C4-2B (cell line): ENCODE measurements at regions not wholly inside any gene's neighbourhood (a gene's known extent, or its start where the extent isn't known, plus 50 kb on each side); places are given as distances from the start of the nearest gene placed in this dataset.

Experiments
- H3K27ac ChIP-seq: fragments of 450-650 bp; 2 replicates; pipeline ENCODE4 v1.5.1; 2017
- CTCF ChIP-seq: fragments of 450-650 bp; conservative IDR thresholded peaks from 2 replicates; pipeline ENCODE4 v1.5.1; 2017; ENCODE audit warnings: mild to moderate bottlenecking
- ZFX ChIP-seq: fragments of 450-650 bp; IDR thresholded peaks from 2 replicates; pipeline ENCODE4 v1.6.1; 2017

GRCh38 chrX:116628464-116628863 is 165.7 kb upstream of the CT83 start:
- TF ChIP-seq ZFX (no peak), CTCF (no peak)
- H3K27ac ChIP-seq, result no peak overlapping the region

GRCh38 chrX:116618546-116618945 is 155.8 kb upstream of the CT83 start:
- no peak for TF ChIP-seq ZFX
- TF ChIP-seq CTCF, result no peak

GRCh38 chrX:116607776-116608175 is 145.0 kb upstream of the CT83 start:
- no peak for TF ChIP-seq CTCF
- H3K27ac ChIP-seq, result no peak overlapping the region

More at GRCh38 chrX:116618546-116618945, 155.8 kb upstream of the CT83 start:
- no peak overlapping the region for H3K27ac ChIP-seq

- no peak overlapping the region for H3K27ac ChIP-seq
- TF ChIP-seq CTCF, result no peak
Measured at GRCh38 chrX:116605576-116605975, 142.8 kb upstream of the CT83 start.

GRCh38 chrX:116596010-116596409 is 133.2 kb upstream of the CT83 start:
- no peak for TF ChIP-seq CTCF
- no peak for TF ChIP-seq ZFX
- no peak overlapping the region for H3K27ac ChIP-seq
